K562 (cell line): ENCODE measurements at regions not wholly inside any gene's neighbourhood (a gene's known extent, or its start where the extent isn't known, plus 50 kb on each side); places are given as distances from the start of the nearest gene placed in this dataset.

Experiments
- ATAC-seq: fragments of 200-7000 bp; cut with Tn5 transposase; 3 replicates; pipeline ENCODE4 v1.9.1; 2020; ENCODE audit warnings: moderate library complexity
- BruUV-seq: library from RNA; stranded (reverse); fragments of 400-500 nt; replicated peaks from 2 replicates; lab custom pipeline; 2021; lab: Mats Ljungman, UMichigan
- CTCF ChIA-PET: fragments of 300-600 bp; formaldehyde crosslinking; extraction: SDS; loops from one replicate; lab custom pipeline; 2021; ENCODE audit warnings: low intra/inter-chr PET ratio; lab: Yijun Ruan, JAX
- POLR2A ChIA-PET: fragments of 300-600, 350-650 bp; sonication (Branson Sonifier 250); formaldehyde crosslinking; extraction: SDS; loops from one replicate; lab custom pipeline; 2021; ENCODE audit warnings: antibody characterized with exemption, inconsistent platforms; lab: Yijun Ruan, JAX
- DNase-seq, 4 experiments: peaks; one replicate each; pipeline versions ENCODE4 v3.0.0 to v3.0.0-alpha.2; 2011 to 2018; ENCODE audit warnings: low spot score in 3 of 4, mixed read lengths in 3 of 4; ENCODE audit errors: extremely low read depth in 1 of 4
- FAIRE-seq: peaks from 2 replicates; lab custom pipeline; 2011; peaks lifted over from hg19 to GRCh38; lab: Jason Lieb, UNC
- H2AFZ ChIP-seq: 2 replicates; pipeline ENCODE4 v1.6.0; 2011; ENCODE audit warnings: low read depth, low read length, control low read depth, inconsistent platforms
- H3K27ac ChIP-seq: fragments of 200-600 bp; 3 replicates; pipeline ENCODE4 v1.8.0; 2011; ENCODE audit warnings: low read depth, mild to moderate bottlenecking, control low read depth, inconsistent platforms, low read length, moderate library complexity, mixed read lengths; ENCODE audit errors: extremely low read depth
- H3K27me3 ChIP-seq, 2 experiments: fragments of 300-600 bp in 1 of 2; 2 replicates in 1 of 2; 3 replicates in 1 of 2; pipeline versions ENCODE4 v1.6.0 to v1.8.0; 2011; ENCODE audit warnings: inconsistent platforms in 2 of 2, low read length in 2 of 2, mild to moderate bottlenecking in 1 of 2, mixed read lengths in 1 of 2, moderate library complexity in 1 of 2; ENCODE audit not compliant: control insufficient read depth in 2 of 2, insufficient read depth in 2 of 2
- H3K36me3 ChIP-seq: fragments of 300-600 bp; 3 replicates; pipeline ENCODE4 v1.8.0; 2011; ENCODE audit warnings: mild to moderate bottlenecking, low read length, inconsistent platforms; ENCODE audit not compliant: control insufficient read depth, insufficient read depth
- H3K4me1 ChIP-seq, 2 experiments: fragments of 200-600 bp in 1 of 2; replicated peaks in 1 of 2; 2 replicates in 1 of 2; 3 replicates in 1 of 2; pipeline versions ENCODE4 v1.5.1 to v1.8.0; 2011; ENCODE audit warnings: inconsistent platforms in 2 of 2, low read length in 2 of 2, mild to moderate bottlenecking in 1 of 2, mixed read lengths in 1 of 2, moderate library complexity in 1 of 2; ENCODE audit not compliant: control insufficient read depth in 2 of 2, insufficient read depth in 2 of 2
- H3K4me2 ChIP-seq: 2 replicates; pipeline ENCODE4 v1.6.1; 2011; ENCODE audit warnings: low read length, control low read depth, inconsistent platforms, mixed read lengths; ENCODE audit not compliant: insufficient read depth
- H3K4me3 ChIP-seq: fragments of 200-600 bp; sonication (generic), shearing (Covaris generic); 2 replicates; pipeline ENCODE4 v1.5.1; 2016; ENCODE audit warnings: control low read depth, inconsistent platforms
- H3K79me2 ChIP-seq: fragments of 200-600 bp; 3 replicates; pipeline ENCODE4 v1.8.0; 2011; ENCODE audit warnings: low read length, inconsistent platforms; ENCODE audit not compliant: control insufficient read depth, insufficient read depth
- H3K9ac ChIP-seq, 2 experiments: 2 replicates each; pipeline versions ENCODE4 v1.6.0 to v1.6.1; 2011; ENCODE audit warnings: low read depth in 2 of 2, low read length in 2 of 2, control low read depth in 1 of 2, inconsistent platforms in 1 of 2, mild to moderate bottlenecking in 1 of 2, mixed read lengths in 1 of 2; ENCODE audit not compliant: insufficient read depth in 1 of 2
- H3K9me1 ChIP-seq: one replicate; pipeline ENCODE4 v1.6.0; 2011; ENCODE audit warnings: inconsistent platforms, mild to moderate bottlenecking, low read length, moderate library complexity; ENCODE audit not compliant: control insufficient read depth, insufficient read depth
- H3K9me3 ChIP-seq: replicated peaks from 2 replicates; pipeline ENCODE4 v1.5.1; 2011; ENCODE audit warnings: low read depth, low read length, inconsistent platforms; ENCODE audit not compliant: control insufficient read depth, insufficient read depth
- H4K20me1 ChIP-seq: replicated peaks from 2 replicates; pipeline ENCODE4 v1.6.1; 2011; ENCODE audit warnings: low read length, inconsistent platforms, mixed read lengths; ENCODE audit not compliant: control insufficient read depth, insufficient read depth
- BHLHE40 ChIP-seq: IDR thresholded peaks from 2 replicates; pipeline ENCODE4 v1.6.1; 2011; ENCODE audit warnings: low read length, improper control_type of control experiment
- CTCF ChIP-seq, 3 experiments: IDR thresholded peaks in 2 of 3; conservative IDR thresholded peaks in 1 of 3; 2 replicates each; pipeline ENCODE4 v1.5.1; 2011 to 2012; ENCODE audit warnings: low read length in 3 of 3, mild to moderate bottlenecking in 3 of 3, control low read depth in 2 of 3, improper control_type of control experiment in 1 of 3, inconsistent platforms in 1 of 3, low read depth in 1 of 3, mixed read lengths in 1 of 3, moderate library complexity in 1 of 3; ENCODE audit not compliant: insufficient read depth in 2 of 3
- HSF4 ChIP-seq: fragments of 250-450 bp; sonication (Bioruptor Pico); IDR thresholded peaks from 2 replicates; pipeline ENCODE4 v2.1.2; 2022; ENCODE audit warnings: mild to moderate bottlenecking, moderate library complexity, borderline replicate concordance
- SMAD4 ChIP-seq: fragments of 250-450 bp; sonication (Bioruptor Pico); conservative IDR thresholded peaks from 2 replicates; pipeline ENCODE4 v1.8.0; 2021; ENCODE audit warnings: inconsistent platforms, mild to moderate bottlenecking, moderate library complexity
- ZNF239 ChIP-seq: fragments of 250-450 bp; sonication (Bioruptor Pico); IDR thresholded peaks from 2 replicates; pipeline ENCODE4 v1.4.0; 2020; ENCODE audit warnings: mild to moderate bottlenecking
- WGBS: fragments of 100-300 bp; shearing (Covaris generic); methylation state at CpG from one replicate; pipeline ENCODE4 v1.1.6; 2016; ENCODE audit warnings: low coverage, mixed read lengths; ENCODE audit not compliant: insufficient coverage; ENCODE audit errors: missing lambda C conversion rate; 5-methylcytosine and 5-hydroxymethylcytosine counted together
- in situ Hi-C: fragments of 300-500 bp; cut with MboI; formaldehyde crosslinking; loops from 4 replicates; pipeline ENCODE4 v1.15.0; 2018; ENCODE audit warnings: inconsistent platforms, mixed read lengths
- intact Hi-C: fragments of 100-400 bp; cut with micrococcal nuclease; formaldehyde crosslinking; loops from 2 replicates; pipeline ENCODE4 v1.14.2; 2022
- TF ChIP-seq, protein P1 (sequence below), 2 experiments: fragments of 450-650 bp; IDR thresholded peaks; 2 replicates each; pipeline ENCODE4 v1.6.1; 2018; ENCODE audit warnings: mild to moderate bottlenecking in 2 of 2, low read depth in 1 of 2; ENCODE audit not compliant: partially characterized antibody in 2 of 2
- TF ChIP-seq, protein P2 (sequence below): fragments of 450-650 bp; formaldehyde crosslinking; IDR thresholded peaks from 2 replicates; pipeline ENCODE4 v1.4.0; 2020; ENCODE audit warnings: mild to moderate bottlenecking, moderate library complexity

DNA sequence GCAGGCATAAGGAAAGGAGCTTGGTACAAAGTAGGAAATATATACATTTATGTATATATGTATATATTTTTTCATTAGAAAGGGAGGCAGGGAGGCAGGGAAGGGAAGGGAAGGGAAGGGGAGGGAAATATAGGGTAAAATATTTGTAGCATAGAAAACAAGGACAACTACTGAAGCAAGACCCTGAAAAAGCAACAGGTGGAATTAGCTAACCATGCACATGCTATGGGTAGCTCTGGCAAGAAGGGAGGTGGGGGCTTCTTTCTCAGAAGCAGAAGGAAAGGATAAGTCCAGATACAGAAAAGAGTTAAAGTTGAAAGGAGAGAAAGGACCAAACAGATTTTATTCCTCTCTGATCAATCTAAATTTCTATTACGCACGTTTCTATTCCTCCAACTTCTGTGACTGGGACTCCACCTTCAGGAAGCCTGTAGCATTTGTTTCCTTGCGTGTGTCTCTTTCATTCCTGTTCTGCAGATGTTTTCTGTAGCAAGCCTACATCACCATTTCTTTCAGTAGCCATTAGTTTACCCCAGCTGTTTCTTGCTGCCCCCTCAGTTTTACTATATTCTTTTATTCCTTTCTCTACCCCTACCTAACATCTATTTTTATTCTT is 82.9 kb downstream of the OR13H1 start:
- intact Hi-C loops = loop anchor here (2.0 kb wide), 1 partner anchor 364 kb away; no protein-coding TSS in a partner anchor
- H4K20me1 ChIP-seq = no peaks in the 10 kb centered on the region
- H3K4me2 ChIP-seq = no peak overlapping the region
- no peaks in the 10 kb centered on the region for H3K4me1 ChIP-seq
- H3K9me1 ChIP-seq = no peaks in the 10 kb centered on the region
- H2AFZ ChIP-seq = no peak overlapping the region
- BruUV-seq = no TSS peak
- ATAC-seq (no peak), FAIRE-seq (no peak), DNase-seq (peak in 2 of 4 experiments; percentile 6 to 7)
- no peaks in the 10 kb centered on the region for H3K79me2 ChIP-seq
- H3K36me3 ChIP-seq = no peaks in the 10 kb centered on the region
- H3K27me3 ChIP-seq = no peaks in the 10 kb centered on the region; a peak in 1 of 5 replicates
- ChIA-PET POLR2A (no interaction called here), CTCF (no interaction called here)
- no peaks in the 10 kb centered on the region for H3K9me3 ChIP-seq
- no peak overlapping the region for H3K9ac ChIP-seq
- H3K27ac ChIP-seq = no peak overlapping the region
- in situ Hi-C loops = no loop called here
- WGBS = 0% methylated on average over 3 of the region's 3 CpGs
- H3K4me3 ChIP-seq = no peak overlapping the region
- TF ChIP-seq CTCF (IDR thresholded peaks at IDR 0.05 in 2 of 3, conservative IDR thresholded peaks at IDR 0.05 in 1 of 3; ENCODE audit: insufficient read depth in 2 of 3, low read depth in 1 of 3, low read length in 3 of 3) = peak; percentile 33 to 61 (median 47); a peak in 4 of 6 replicates
- peak; percentile 53; the same call in 1 of the 2 replicates for TF ChIP-seq BHLHE40
- no peak for TF ChIP-seq ZNF239 (CRISPR knock-in tag)
- TF ChIP-seq, protein P1, sequence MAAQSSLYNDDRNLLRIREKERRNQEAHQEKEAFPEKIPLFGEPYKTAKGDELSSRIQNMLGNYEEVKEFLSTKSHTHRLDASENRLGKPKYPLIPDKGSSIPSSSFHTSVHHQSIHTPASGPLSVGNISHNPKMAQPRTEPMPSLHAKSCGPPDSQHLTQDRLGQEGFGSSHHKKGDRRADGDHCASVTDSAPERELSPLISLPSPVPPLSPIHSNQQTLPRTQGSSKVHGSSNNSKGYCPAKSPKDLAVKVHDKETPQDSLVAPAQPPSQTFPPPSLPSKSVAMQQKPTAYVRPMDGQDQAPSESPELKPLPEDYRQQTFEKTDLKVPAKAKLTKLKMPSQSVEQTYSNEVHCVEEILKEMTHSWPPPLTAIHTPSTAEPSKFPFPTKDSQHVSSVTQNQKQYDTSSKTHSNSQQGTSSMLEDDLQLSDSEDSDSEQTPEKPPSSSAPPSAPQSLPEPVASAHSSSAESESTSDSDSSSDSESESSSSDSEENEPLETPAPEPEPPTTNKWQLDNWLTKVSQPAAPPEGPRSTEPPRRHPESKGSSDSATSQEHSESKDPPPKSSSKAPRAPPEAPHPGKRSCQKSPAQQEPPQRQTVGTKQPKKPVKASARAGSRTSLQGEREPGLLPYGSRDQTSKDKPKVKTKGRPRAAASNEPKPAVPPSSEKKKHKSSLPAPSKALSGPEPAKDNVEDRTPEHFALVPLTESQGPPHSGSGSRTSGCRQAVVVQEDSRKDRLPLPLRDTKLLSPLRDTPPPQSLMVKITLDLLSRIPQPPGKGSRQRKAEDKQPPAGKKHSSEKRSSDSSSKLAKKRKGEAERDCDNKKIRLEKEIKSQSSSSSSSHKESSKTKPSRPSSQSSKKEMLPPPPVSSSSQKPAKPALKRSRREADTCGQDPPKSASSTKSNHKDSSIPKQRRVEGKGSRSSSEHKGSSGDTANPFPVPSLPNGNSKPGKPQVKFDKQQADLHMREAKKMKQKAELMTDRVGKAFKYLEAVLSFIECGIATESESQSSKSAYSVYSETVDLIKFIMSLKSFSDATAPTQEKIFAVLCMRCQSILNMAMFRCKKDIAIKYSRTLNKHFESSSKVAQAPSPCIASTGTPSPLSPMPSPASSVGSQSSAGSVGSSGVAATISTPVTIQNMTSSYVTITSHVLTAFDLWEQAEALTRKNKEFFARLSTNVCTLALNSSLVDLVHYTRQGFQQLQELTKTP (IDR thresholded peaks at IDR 0.05; ENCODE audit: low read depth in 1 of 2, partially characterized antibody in 2 of 2) = no peak
- no peak for TF ChIP-seq SMAD4
- TF ChIP-seq HSF4 (CRISPR knock-in tag) = no peak
- TF ChIP-seq, protein P2, sequence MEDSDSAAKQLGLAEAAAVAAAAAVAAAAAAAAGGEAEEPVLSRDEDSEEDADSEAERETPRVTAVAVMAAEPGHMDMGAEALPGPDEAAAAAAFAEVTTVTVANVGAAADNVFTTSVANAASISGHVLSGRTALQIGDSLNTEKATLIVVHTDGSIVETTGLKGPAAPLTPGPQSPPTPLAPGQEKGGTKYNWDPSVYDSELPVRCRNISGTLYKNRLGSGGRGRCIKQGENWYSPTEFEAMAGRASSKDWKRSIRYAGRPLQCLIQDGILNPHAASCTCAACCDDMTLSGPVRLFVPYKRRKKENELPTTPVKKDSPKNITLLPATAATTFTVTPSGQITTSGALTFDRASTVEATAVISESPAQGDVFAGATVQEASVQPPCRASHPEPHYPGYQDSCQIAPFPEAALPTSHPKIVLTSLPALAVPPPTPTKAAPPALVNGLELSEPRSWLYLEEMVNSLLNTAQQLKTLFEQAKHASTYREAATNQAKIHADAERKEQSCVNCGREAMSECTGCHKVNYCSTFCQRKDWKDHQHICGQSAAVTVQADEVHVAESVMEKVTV (CRISPR knock-in tag) = peak; percentile 44
